GM19240 (cell line): ENCODE measurements at regions not wholly inside any gene's neighbourhood (a gene's known extent, or its start where the extent isn't known, plus 50 kb on each side); places are given as distances from the start of the nearest gene placed in this dataset.

Experiments used
- DNase-seq: peaks from one replicate; pipeline ENCODE4 v3.0.0; 2011; ENCODE audit warnings: low spot score; ENCODE audit not compliant: insufficient read length

- no peak for DNase-seq
Measured at GRCh38 chr2:221635949-221636348, 63.8 kb upstream of the EPHA4 start.

DNA sequence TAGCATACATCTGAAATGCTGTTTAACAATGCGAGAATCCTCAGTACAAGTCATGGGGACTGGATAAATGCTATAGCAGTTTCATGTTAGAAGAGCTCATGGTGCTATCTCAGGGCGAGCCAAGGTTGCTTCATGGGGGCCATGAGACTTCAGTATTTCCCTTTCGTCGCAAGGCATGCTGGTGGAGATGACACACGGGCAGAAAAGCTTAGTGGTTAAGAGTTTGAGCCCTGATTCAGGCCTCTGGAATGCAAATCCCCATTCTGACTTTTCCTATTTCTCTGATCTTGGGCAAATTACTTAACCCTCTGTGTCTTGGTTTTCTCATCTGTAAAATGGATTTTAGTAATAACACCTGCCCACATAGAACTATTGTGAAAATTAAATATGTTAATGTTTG is 57.4 kb upstream of the EPHA4 start:
- DNase-seq: no peak

- DNase-seq: no peak
Measured at GRCh38 chr2:221624475-221624874, 52.4 kb upstream of the EPHA4 start.
